K562 (cell line): ENCODE measurements at regions not wholly inside any gene's neighbourhood (a gene's known extent, or its start where the extent isn't known, plus 50 kb on each side); places are given as distances from the start of the nearest gene placed in this dataset.

Experiments
- ATAC-seq: fragments of 200-7000 bp; cut with Tn5 transposase; 3 replicates; pipeline ENCODE4 v1.9.1; 2020; ENCODE audit warnings: moderate library complexity
- BruUV-seq: library from RNA; stranded (reverse); fragments of 400-500 nt; replicated peaks from 2 replicates; lab custom pipeline; 2021; lab: Mats Ljungman, UMichigan
- CTCF ChIA-PET: fragments of 300-600 bp; formaldehyde crosslinking; extraction: SDS; loops from one replicate; lab custom pipeline; 2021; ENCODE audit warnings: low intra/inter-chr PET ratio; lab: Yijun Ruan, JAX
- POLR2A ChIA-PET: fragments of 300-600, 350-650 bp; sonication (Branson Sonifier 250); formaldehyde crosslinking; extraction: SDS; loops from one replicate; lab custom pipeline; 2021; ENCODE audit warnings: antibody characterized with exemption, inconsistent platforms; lab: Yijun Ruan, JAX
- DNase-seq, 4 experiments: peaks; one replicate each; pipeline versions ENCODE4 v3.0.0 to v3.0.0-alpha.2; 2011 to 2018; ENCODE audit warnings: low spot score in 3 of 4, mixed read lengths in 3 of 4; ENCODE audit errors: extremely low read depth in 1 of 4
- FAIRE-seq: peaks from 2 replicates; lab custom pipeline; 2011; peaks lifted over from hg19 to GRCh38; lab: Jason Lieb, UNC
- H2AFZ ChIP-seq: 2 replicates; pipeline ENCODE4 v1.6.0; 2011; ENCODE audit warnings: low read depth, low read length, control low read depth, inconsistent platforms
- H3K27ac ChIP-seq: fragments of 200-600 bp; 3 replicates; pipeline ENCODE4 v1.8.0; 2011; ENCODE audit warnings: low read depth, mild to moderate bottlenecking, control low read depth, inconsistent platforms, low read length, moderate library complexity, mixed read lengths; ENCODE audit errors: extremely low read depth
- H3K27me3 ChIP-seq, 2 experiments: fragments of 300-600 bp in 1 of 2; 2 replicates in 1 of 2; 3 replicates in 1 of 2; pipeline versions ENCODE4 v1.6.0 to v1.8.0; 2011; ENCODE audit warnings: inconsistent platforms in 2 of 2, low read length in 2 of 2, mild to moderate bottlenecking in 1 of 2, mixed read lengths in 1 of 2, moderate library complexity in 1 of 2; ENCODE audit not compliant: control insufficient read depth in 2 of 2, insufficient read depth in 2 of 2
- H3K36me3 ChIP-seq: fragments of 300-600 bp; 3 replicates; pipeline ENCODE4 v1.8.0; 2011; ENCODE audit warnings: mild to moderate bottlenecking, low read length, inconsistent platforms; ENCODE audit not compliant: control insufficient read depth, insufficient read depth
- H3K4me1 ChIP-seq, 2 experiments: fragments of 200-600 bp in 1 of 2; replicated peaks in 1 of 2; 2 replicates in 1 of 2; 3 replicates in 1 of 2; pipeline versions ENCODE4 v1.5.1 to v1.8.0; 2011; ENCODE audit warnings: inconsistent platforms in 2 of 2, low read length in 2 of 2, mild to moderate bottlenecking in 1 of 2, mixed read lengths in 1 of 2, moderate library complexity in 1 of 2; ENCODE audit not compliant: control insufficient read depth in 2 of 2, insufficient read depth in 2 of 2
- H3K4me2 ChIP-seq: 2 replicates; pipeline ENCODE4 v1.6.1; 2011; ENCODE audit warnings: low read length, control low read depth, inconsistent platforms, mixed read lengths; ENCODE audit not compliant: insufficient read depth
- H3K4me3 ChIP-seq: fragments of 200-600 bp; sonication (generic), shearing (Covaris generic); 2 replicates; pipeline ENCODE4 v1.5.1; 2016; ENCODE audit warnings: control low read depth, inconsistent platforms
- H3K79me2 ChIP-seq: fragments of 200-600 bp; 3 replicates; pipeline ENCODE4 v1.8.0; 2011; ENCODE audit warnings: low read length, inconsistent platforms; ENCODE audit not compliant: control insufficient read depth, insufficient read depth
- H3K9ac ChIP-seq, 2 experiments: 2 replicates each; pipeline versions ENCODE4 v1.6.0 to v1.6.1; 2011; ENCODE audit warnings: low read depth in 2 of 2, low read length in 2 of 2, control low read depth in 1 of 2, inconsistent platforms in 1 of 2, mild to moderate bottlenecking in 1 of 2, mixed read lengths in 1 of 2; ENCODE audit not compliant: insufficient read depth in 1 of 2
- H3K9me1 ChIP-seq: one replicate; pipeline ENCODE4 v1.6.0; 2011; ENCODE audit warnings: inconsistent platforms, mild to moderate bottlenecking, low read length, moderate library complexity; ENCODE audit not compliant: control insufficient read depth, insufficient read depth
- H3K9me3 ChIP-seq: replicated peaks from 2 replicates; pipeline ENCODE4 v1.5.1; 2011; ENCODE audit warnings: low read depth, low read length, inconsistent platforms; ENCODE audit not compliant: control insufficient read depth, insufficient read depth
- H4K20me1 ChIP-seq: replicated peaks from 2 replicates; pipeline ENCODE4 v1.6.1; 2011; ENCODE audit warnings: low read length, inconsistent platforms, mixed read lengths; ENCODE audit not compliant: control insufficient read depth, insufficient read depth
- CREB1 ChIP-seq, 2 experiments: sonication (generic) in 1 of 2; formaldehyde crosslinking in 1 of 2; IDR thresholded peaks; 2 replicates each; pipeline versions ENCODE4 v1.6.1 to v1.8.0; 2012 to 2022; ENCODE audit warnings: inconsistent platforms in 1 of 2, mild to moderate bottlenecking in 1 of 2, missing genetic modification reagents in 1 of 2, moderate library complexity in 1 of 2
- FOXJ2 ChIP-seq: fragments of 200-800 bp; sonication (Bioruptor generic); IDR thresholded peaks from 2 replicates; pipeline ENCODE4 v1.6.1; 2016; ENCODE audit warnings: missing genetic modification characterization, missing compliant biosample characterization
- HDAC2 ChIP-seq: fragments of 450-650 bp; IDR thresholded peaks from 2 replicates; pipeline ENCODE4 v1.6.1; 2016; ENCODE audit warnings: mild to moderate bottlenecking
- WGBS: fragments of 100-300 bp; shearing (Covaris generic); methylation state at CpG from one replicate; pipeline ENCODE4 v1.1.6; 2016; ENCODE audit warnings: low coverage, mixed read lengths; ENCODE audit not compliant: insufficient coverage; ENCODE audit errors: missing lambda C conversion rate; 5-methylcytosine and 5-hydroxymethylcytosine counted together
- in situ Hi-C: fragments of 300-500 bp; cut with MboI; formaldehyde crosslinking; loops from 4 replicates; pipeline ENCODE4 v1.15.0; 2018; ENCODE audit warnings: inconsistent platforms, mixed read lengths
- intact Hi-C: fragments of 100-400 bp; cut with micrococcal nuclease; formaldehyde crosslinking; loops from 2 replicates; pipeline ENCODE4 v1.14.2; 2022
- TF ChIP-seq, protein P1 (sequence below): sonication (generic); IDR thresholded peaks from 2 replicates; pipeline ENCODE4 v1.6.1; 2016
- TF ChIP-seq, protein P2 (sequence below): fragments of 200-800 bp; sonication (Bioruptor generic); IDR thresholded peaks from 2 replicates; pipeline ENCODE4 v1.6.1; 2016; ENCODE audit warnings: missing genetic modification characterization, missing compliant biosample characterization
- TF ChIP-seq, protein P3 (sequence below): sonication (generic); formaldehyde crosslinking; IDR thresholded peaks from 2 replicates; pipeline ENCODE4 v1.9.0; 2022; ENCODE audit warnings: mild to moderate bottlenecking, missing genetic modification reagents
- TF ChIP-seq, protein P4 (sequence below): fragments of 450-650 bp; conservative IDR thresholded peaks from 2 replicates; pipeline ENCODE4 v1.6.1; 2016; ENCODE audit warnings: missing genetic modification characterization, low read depth, mild to moderate bottlenecking, control low read depth, missing compliant biosample characterization
- TF ChIP-seq, protein P5 (sequence below): fragments of 250-450 bp; sonication (Bioruptor Pico); IDR thresholded peaks from 2 replicates; pipeline ENCODE4 v1.4.0; 2020

DNA sequence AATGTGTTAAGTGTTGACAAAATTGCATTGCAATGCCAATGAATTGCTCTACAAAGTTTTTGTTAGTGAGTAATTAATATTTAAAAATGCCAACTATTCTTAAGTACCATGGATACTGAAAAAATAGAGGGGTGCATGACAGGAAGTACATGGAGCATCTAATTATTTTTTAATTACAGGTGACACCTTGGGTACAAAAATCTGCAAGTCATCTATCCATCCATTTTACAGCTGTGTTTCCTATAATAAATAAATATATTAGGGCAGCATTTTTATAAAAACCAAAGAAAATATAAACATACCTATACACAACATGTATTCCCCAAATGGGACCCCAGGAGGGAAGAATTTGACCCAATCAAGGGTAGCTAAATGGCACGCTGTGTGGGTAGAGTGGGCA lies 304.6 kb downstream of the XPNPEP1 start:
- H3K4me3 ChIP-seq: no peak overlapping the region
- in situ Hi-C loops (no loop called here), intact Hi-C loops (no loop called here)
- no peaks in the 10 kb centered on the region for H3K79me2 ChIP-seq
- ChIA-PET POLR2A (no interaction called here), CTCF (no interaction called here)
- H3K4me1 ChIP-seq: no peaks in the 10 kb centered on the region
- no peaks in the 10 kb centered on the region for H4K20me1 ChIP-seq
- no peaks in the 10 kb centered on the region for H3K36me3 ChIP-seq
- FAIRE-seq (no peak), DNase-seq (no peak), ATAC-seq (no peak)
- H3K4me2 ChIP-seq: no peak overlapping the region
- no peak overlapping the region for H3K27ac ChIP-seq
- no peaks in the 10 kb centered on the region for H3K27me3 ChIP-seq
- H3K9ac ChIP-seq: no peak overlapping the region
- no peaks in the 10 kb centered on the region for H3K9me3 ChIP-seq
- no peaks in the 10 kb centered on the region for H3K9me1 ChIP-seq
- BruUV-seq: no TSS peak
- H2AFZ ChIP-seq: no peak overlapping the region
- WGBS: 0% methylated on average over 1 of the region's 1 CpG
- TF ChIP-seq CREB1 (IDR thresholded peaks at IDR 0.05): no peak
- TF ChIP-seq CREB1 (CRISPR knock-in tag; IDR thresholded peaks at IDR 0.05): no peak
- no peak for TF ChIP-seq HDAC2
- TF ChIP-seq, protein P1, sequence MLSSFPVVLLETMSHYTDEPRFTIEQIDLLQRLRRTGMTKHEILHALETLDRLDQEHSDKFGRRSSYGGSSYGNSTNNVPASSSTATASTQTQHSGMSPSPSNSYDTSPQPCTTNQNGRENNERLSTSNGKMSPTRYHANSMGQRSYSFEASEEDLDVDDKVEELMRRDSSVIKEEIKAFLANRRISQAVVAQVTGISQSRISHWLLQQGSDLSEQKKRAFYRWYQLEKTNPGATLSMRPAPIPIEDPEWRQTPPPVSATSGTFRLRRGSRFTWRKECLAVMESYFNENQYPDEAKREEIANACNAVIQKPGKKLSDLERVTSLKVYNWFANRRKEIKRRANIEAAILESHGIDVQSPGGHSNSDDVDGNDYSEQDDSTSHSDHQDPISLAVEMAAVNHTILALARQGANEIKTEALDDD: no peak
- TF ChIP-seq, protein P2, sequence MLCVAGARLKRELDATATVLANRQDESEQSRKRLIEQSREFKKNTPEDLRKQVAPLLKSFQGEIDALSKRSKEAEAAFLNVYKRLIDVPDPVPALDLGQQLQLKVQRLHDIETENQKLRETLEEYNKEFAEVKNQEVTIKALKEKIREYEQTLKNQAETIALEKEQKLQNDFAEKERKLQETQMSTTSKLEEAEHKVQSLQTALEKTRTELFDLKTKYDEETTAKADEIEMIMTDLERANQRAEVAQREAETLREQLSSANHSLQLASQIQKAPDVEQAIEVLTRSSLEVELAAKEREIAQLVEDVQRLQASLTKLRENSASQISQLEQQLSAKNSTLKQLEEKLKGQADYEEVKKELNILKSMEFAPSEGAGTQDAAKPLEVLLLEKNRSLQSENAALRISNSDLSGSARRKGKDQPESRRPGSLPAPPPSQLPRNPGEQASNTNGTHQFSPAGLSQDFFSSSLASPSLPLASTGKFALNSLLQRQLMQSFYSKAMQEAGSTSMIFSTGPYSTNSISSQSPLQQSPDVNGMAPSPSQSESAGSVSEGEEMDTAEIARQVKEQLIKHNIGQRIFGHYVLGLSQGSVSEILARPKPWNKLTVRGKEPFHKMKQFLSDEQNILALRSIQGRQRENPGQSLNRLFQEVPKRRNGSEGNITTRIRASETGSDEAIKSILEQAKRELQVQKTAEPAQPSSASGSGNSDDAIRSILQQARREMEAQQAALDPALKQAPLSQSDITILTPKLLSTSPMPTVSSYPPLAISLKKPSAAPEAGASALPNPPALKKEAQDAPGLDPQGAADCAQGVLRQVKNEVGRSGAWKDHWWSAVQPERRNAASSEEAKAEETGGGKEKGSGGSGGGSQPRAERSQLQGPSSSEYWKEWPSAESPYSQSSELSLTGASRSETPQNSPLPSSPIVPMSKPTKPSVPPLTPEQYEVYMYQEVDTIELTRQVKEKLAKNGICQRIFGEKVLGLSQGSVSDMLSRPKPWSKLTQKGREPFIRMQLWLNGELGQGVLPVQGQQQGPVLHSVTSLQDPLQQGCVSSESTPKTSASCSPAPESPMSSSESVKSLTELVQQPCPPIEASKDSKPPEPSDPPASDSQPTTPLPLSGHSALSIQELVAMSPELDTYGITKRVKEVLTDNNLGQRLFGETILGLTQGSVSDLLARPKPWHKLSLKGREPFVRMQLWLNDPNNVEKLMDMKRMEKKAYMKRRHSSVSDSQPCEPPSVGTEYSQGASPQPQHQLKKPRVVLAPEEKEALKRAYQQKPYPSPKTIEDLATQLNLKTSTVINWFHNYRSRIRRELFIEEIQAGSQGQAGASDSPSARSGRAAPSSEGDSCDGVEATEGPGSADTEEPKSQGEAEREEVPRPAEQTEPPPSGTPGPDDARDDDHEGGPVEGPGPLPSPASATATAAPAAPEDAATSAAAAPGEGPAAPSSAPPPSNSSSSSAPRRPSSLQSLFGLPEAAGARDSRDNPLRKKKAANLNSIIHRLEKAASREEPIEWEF (CRISPR knock-in tag): no peak
- TF ChIP-seq, protein P3, sequence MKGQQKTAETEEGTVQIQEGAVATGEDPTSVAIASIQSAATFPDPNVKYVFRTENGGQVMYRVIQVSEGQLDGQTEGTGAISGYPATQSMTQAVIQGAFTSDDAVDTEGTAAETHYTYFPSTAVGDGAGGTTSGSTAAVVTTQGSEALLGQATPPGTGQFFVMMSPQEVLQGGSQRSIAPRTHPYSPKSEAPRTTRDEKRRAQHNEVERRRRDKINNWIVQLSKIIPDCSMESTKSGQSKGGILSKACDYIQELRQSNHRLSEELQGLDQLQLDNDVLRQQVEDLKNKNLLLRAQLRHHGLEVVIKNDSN (CRISPR knock-in tag): no peak
- TF ChIP-seq, protein P4, sequence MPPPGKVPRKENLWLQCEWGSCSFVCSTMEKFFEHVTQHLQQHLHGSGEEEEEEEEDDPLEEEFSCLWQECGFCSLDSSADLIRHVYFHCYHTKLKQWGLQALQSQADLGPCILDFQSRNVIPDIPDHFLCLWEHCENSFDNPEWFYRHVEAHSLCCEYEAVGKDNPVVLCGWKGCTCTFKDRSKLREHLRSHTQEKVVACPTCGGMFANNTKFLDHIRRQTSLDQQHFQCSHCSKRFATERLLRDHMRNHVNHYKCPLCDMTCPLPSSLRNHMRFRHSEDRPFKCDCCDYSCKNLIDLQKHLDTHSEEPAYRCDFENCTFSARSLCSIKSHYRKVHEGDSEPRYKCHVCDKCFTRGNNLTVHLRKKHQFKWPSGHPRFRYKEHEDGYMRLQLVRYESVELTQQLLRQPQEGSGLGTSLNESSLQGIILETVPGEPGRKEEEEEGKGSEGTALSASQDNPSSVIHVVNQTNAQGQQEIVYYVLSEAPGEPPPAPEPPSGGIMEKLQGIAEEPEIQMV (tag): no peak
- TF ChIP-seq, protein P5, sequence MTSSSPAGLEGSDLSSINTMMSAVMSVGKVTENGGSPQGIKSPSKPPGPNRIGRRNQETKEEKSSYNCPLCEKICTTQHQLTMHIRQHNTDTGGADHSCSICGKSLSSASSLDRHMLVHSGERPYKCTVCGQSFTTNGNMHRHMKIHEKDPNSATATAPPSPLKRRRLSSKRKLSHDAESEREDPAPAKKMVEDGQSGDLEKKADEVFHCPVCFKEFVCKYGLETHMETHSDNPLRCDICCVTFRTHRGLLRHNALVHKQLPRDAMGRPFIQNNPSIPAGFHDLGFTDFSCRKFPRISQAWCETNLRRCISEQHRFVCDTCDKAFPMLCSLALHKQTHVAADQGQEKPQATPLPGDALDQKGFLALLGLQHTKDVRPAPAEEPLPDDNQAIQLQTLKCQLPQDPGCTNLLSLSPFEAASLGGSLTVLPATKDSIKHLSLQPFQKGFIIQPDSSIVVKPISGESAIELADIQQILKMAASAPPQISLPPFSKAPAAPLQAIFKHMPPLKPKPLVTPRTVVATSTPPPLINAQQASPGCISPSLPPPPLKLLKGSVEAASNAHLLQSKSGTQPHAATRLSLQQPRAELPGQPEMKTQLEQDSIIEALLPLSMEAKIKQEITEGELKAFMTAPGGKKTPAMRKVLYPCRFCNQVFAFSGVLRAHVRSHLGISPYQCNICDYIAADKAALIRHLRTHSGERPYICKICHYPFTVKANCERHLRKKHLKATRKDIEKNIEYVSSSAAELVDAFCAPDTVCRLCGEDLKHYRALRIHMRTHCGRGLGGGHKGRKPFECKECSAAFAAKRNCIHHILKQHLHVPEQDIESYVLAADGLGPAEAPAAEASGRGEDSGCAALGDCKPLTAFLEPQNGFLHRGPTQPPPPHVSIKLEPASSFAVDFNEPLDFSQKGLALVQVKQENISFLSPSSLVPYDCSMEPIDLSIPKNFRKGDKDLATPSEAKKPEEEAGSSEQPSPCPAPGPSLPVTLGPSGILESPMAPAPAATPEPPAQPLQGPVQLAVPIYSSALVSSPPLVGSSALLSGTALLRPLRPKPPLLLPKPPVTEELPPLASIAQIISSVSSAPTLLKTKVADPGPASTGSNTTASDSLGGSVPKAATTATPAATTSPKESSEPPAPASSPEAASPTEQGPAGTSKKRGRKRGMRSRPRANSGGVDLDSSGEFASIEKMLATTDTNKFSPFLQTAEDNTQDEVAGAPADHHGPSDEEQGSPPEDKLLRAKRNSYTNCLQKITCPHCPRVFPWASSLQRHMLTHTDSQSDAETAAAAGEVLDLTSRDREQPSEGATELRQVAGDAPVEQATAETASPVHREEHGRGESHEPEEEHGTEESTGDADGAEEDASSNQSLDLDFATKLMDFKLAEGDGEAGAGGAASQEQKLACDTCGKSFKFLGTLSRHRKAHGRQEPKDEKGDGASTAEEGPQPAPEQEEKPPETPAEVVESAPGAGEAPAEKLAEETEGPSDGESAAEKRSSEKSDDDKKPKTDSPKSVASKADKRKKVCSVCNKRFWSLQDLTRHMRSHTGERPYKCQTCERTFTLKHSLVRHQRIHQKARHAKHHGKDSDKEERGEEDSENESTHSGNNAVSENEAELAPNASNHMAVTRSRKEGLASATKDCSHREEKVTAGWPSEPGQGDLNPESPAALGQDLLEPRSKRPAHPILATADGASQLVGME (CRISPR knock-in tag): no peak
- no peak for TF ChIP-seq FOXJ2 (tag)
